HL-60 (cell line): ENCODE measurements at regions not wholly inside any gene's neighbourhood (a gene's known extent, or its start where the extent isn't known, plus 50 kb on each side); places are given as distances from the start of the nearest gene placed in this dataset.

Source experiments
- CTCF ChIP-seq: IDR thresholded peaks from one replicate; pipeline ENCODE4 v1.5.1; 2011; ENCODE audit warnings: low read length, control low read depth, inconsistent platforms; ENCODE audit not compliant: insufficient read depth
- GABPA ChIP-seq: IDR thresholded peaks from 2 replicates; pipeline ENCODE4 v1.6.1; 2012; ENCODE audit warnings: low read depth
- POLR2AphosphoS5 ChIP-seq: IDR thresholded peaks from 2 replicates; pipeline ENCODE4 v1.6.1; 2012; ENCODE audit warnings: low read depth
- REST ChIP-seq: IDR thresholded peaks from 2 replicates; pipeline ENCODE4 v1.6.1; 2012; ENCODE audit warnings: low read depth; ENCODE audit not compliant: insufficient replicate concordance

GRCh38 chr1:36562181-36562685 is 79.5 kb upstream of the CSF3R start:
- TF ChIP-seq CTCF (no peak), POLR2AphosphoS5 (no peak), REST (no peak), GABPA (no peak)
